Neural progenitor cell (in vitro differentiated cells): ENCODE measurements at regions not wholly inside any gene's neighbourhood (a gene's known extent, or its start where the extent isn't known, plus 50 kb on each side); places are given as distances from the start of the nearest gene placed in this dataset.

Experiments
- DNase-seq: peaks from one replicate; pipeline ENCODE4 v3.0.0-alpha.2; 2016; ENCODE audit warnings: low spot score
- H2AFZ ChIP-seq: fragments of 200-600 bp; sonication (generic); replicated peaks from 2 replicates; pipeline ENCODE4 v1.6.1; 2016; ENCODE audit warnings: antibody characterized with exemption
- H3F3A ChIP-seq: fragments of 200-600 bp; sonication (generic); 2 replicates; pipeline ENCODE4 v1.6.1; 2016; ENCODE audit warnings: antibody characterized with exemption, low read depth
- H3K27ac ChIP-seq: fragments of 200-600 bp; sonication (generic); 2 replicates; pipeline ENCODE4 v1.5.1; 2016; ENCODE audit warnings: mild to moderate bottlenecking
- H3K27me3 ChIP-seq: fragments of 200-600 bp; sonication (generic); 2 replicates; pipeline ENCODE4 v1.6.1; 2016; ENCODE audit warnings: mild to moderate bottlenecking, moderate library complexity
- H3K36me3 ChIP-seq: fragments of 200-600 bp; sonication (generic); 2 replicates; pipeline ENCODE4 v1.5.1; 2016
- H3K4me1 ChIP-seq: fragments of 200-600 bp; sonication (generic); 2 replicates; pipeline ENCODE4 v1.6.1; 2016; ENCODE audit warnings: mixed run types
- H3K4me2 ChIP-seq: fragments of 200-600 bp; sonication (generic); 2 replicates; pipeline ENCODE4 v1.6.1; 2016
- H3K4me3 ChIP-seq: fragments of 200-600 bp; sonication (generic); 2 replicates; pipeline ENCODE4 v1.5.1; 2016
- H3K79me2 ChIP-seq: fragments of 200-600 bp; sonication (generic); 2 replicates; pipeline ENCODE4 v1.6.1; 2016; ENCODE audit warnings: low read depth
- H3K9ac ChIP-seq: fragments of 200-600 bp; sonication (generic); 2 replicates; pipeline ENCODE4 v1.6.1; 2016
- H3K9me3 ChIP-seq: fragments of 200-600 bp; sonication (generic); 2 replicates; pipeline ENCODE4 v1.5.1; 2016; ENCODE audit warnings: low read depth
- H4K20me1 ChIP-seq: fragments of 200-600 bp; sonication (generic); 2 replicates; pipeline ENCODE4 v1.6.1; 2016; ENCODE audit warnings: low read depth
- H3K27ac Mint-ChIP-seq: 3 replicates; pipeline ENCODE4 v1.8.0; 2021; ENCODE audit warnings: mixed read lengths
- H3K27me3 Mint-ChIP-seq: 2 replicates; pipeline ENCODE4 v1.8.0; 2022; ENCODE audit warnings: low read depth, mild to moderate bottlenecking, inconsistent platforms, moderate library complexity, mixed read lengths; ENCODE audit not compliant: insufficient read depth
- H3K36me3 Mint-ChIP-seq: 3 replicates; pipeline ENCODE4 v1.8.0; 2021; ENCODE audit warnings: mixed read lengths
- H3K4me1 Mint-ChIP-seq: 3 replicates; pipeline ENCODE4 v1.8.0; 2021; ENCODE audit warnings: mixed read lengths
- H3K4me3 Mint-ChIP-seq: 3 replicates; pipeline ENCODE4 v1.8.0; 2021; ENCODE audit warnings: mild to moderate bottlenecking, moderate library complexity, mixed read lengths
- H3K9me3 Mint-ChIP-seq: 3 replicates; pipeline ENCODE4 v1.8.0; 2020; ENCODE audit warnings: mixed read lengths
- CTCF ChIP-seq: fragments of 200-600 bp; sonication (generic); IDR thresholded peaks from 2 replicates; pipeline ENCODE4 v1.5.1; 2017; ENCODE audit warnings: antibody characterized with exemption, mild to moderate bottlenecking
- EZH2 ChIP-seq: fragments of 200-600 bp; sonication (generic); IDR thresholded peaks from 2 replicates; pipeline ENCODE4 v1.6.1; 2017; ENCODE audit warnings: antibody characterized with exemption, mild to moderate bottlenecking, moderate library complexity
- EZH2phosphoT487 ChIP-seq: fragments of 200-600 bp; sonication (generic); IDR thresholded peaks from 2 replicates; pipeline ENCODE4 v1.6.1; 2017; ENCODE audit warnings: antibody characterized with exemption

GRCh38 chr20:39259010-39259803 is 297.1 kb downstream of the DHX35 start:
- Histone ChIP-seq H3K4me1 (no peaks in the 10 kb centered on the region), H3K36me3 (no peaks in the 10 kb centered on the region), H3K9ac (no peak overlapping the region), H2AFZ (no peak overlapping the region), H3K27ac (no peak overlapping the region), H3K79me2 (no peaks in the 10 kb centered on the region), H3K9me3 (no peaks in the 10 kb centered on the region), H3K27me3 (no peaks in the 10 kb centered on the region), H3K4me2 (no peak overlapping the region), H4K20me1 (no peaks in the 10 kb centered on the region), H3K4me3 (no peak overlapping the region), H3F3A (no peaks in the 10 kb centered on the region)
- Mint-ChIP-seq H3K4me3 (no peak overlapping the region), H3K9me3 (no peaks in the 10 kb centered on the region), H3K4me1 (peaks cover 2% of the 10 kb centered on the region), H3K27ac (no peak overlapping the region), H3K36me3 (no peaks in the 10 kb centered on the region), H3K27me3 (no peaks in the 10 kb centered on the region)
- TF ChIP-seq EZH2phosphoT487 (no peak), EZH2 (no peak), CTCF (no peak)
- no peak for DNase-seq

- Histone ChIP-seq H3K27ac (no peak overlapping the region), H3K36me3 (no peaks in the 10 kb centered on the region), H4K20me1 (no peaks in the 10 kb centered on the region), H3K4me1 (no peaks in the 10 kb centered on the region), H2AFZ (no peak overlapping the region), H3F3A (no peaks in the 10 kb centered on the region), H3K9ac (no peak overlapping the region), H3K4me3 (no peak overlapping the region), H3K4me2 (no peak overlapping the region), H3K79me2 (no peaks in the 10 kb centered on the region), H3K9me3 (no peaks in the 10 kb centered on the region), H3K27me3 (no peaks in the 10 kb centered on the region)
- TF ChIP-seq EZH2phosphoT487 (no peak), EZH2 (no peak), CTCF (no peak)
- no peaks in the 10 kb centered on the region for H3K9me3 Mint-ChIP-seq
- H3K4me3 Mint-ChIP-seq, result no peak overlapping the region
- no peak overlapping the region for H3K27ac Mint-ChIP-seq
- no peaks in the 10 kb centered on the region for H3K36me3 Mint-ChIP-seq
- H3K27me3 Mint-ChIP-seq, result no peaks in the 10 kb centered on the region
- DNase-seq, result no peak
- peaks cover 3% of the 10 kb centered on the region for H3K4me1 Mint-ChIP-seq
Measured at GRCh38 chr20:39258253-39258652, 296.1 kb downstream of the DHX35 start.

- Mint-ChIP-seq H3K36me3 (no peaks in the 10 kb centered on the region), H3K4me3 (no peak overlapping the region), H3K27me3 (peaks cover 8% of the 10 kb centered on the region), H3K27ac (peak overlapping the region; percentile 65), H3K9me3 (no peaks in the 10 kb centered on the region), H3K4me1 (peaks cover 7% of the 10 kb centered on the region)
- H3K4me2 ChIP-seq, result no peak overlapping the region
- no peaks in the 10 kb centered on the region for H3K36me3 ChIP-seq
- no peaks in the 10 kb centered on the region for H4K20me1 ChIP-seq
- no peaks in the 10 kb centered on the region for H3F3A ChIP-seq
- H2AFZ ChIP-seq, result no peak overlapping the region
- no peaks in the 10 kb centered on the region for H3K9me3 ChIP-seq
- no peaks in the 10 kb centered on the region for H3K27me3 ChIP-seq
- no peak for DNase-seq
- peaks cover 4% of the 10 kb centered on the region for H3K4me1 ChIP-seq
- TF ChIP-seq EZH2phosphoT487 (no peak), CTCF (no peak), EZH2 (no peak)
- no peak overlapping the region for H3K4me3 ChIP-seq
- no peaks in the 10 kb centered on the region for H3K79me2 ChIP-seq
- H3K9ac ChIP-seq, result no peak overlapping the region
- no peak overlapping the region for H3K27ac ChIP-seq
Measured at GRCh38 chr20:39253051-39253755, 291.1 kb downstream of the DHX35 start.
